DOHH2 (cell line): ENCODE measurements at regions not wholly inside any gene's neighbourhood (a gene's known extent, or its start where the extent isn't known, plus 50 kb on each side); places are given as distances from the start of the nearest gene placed in this dataset.

Experiments
- CTCF ChIP-seq: fragments of 200-600 bp; sonication (generic); IDR thresholded peaks from one replicate; pipeline ENCODE4 v1.5.1; 2014; ENCODE audit warnings: antibody characterized with exemption, mild to moderate bottlenecking, low read depth, low read length; ENCODE audit not compliant: poor library complexity, severe bottlenecking
- EZH2phosphoT487 ChIP-seq: fragments of 200-600 bp; sonication (generic); IDR thresholded peaks from 2 replicates; pipeline ENCODE4 v1.6.1; 2017; ENCODE audit warnings: borderline replicate concordance, mild to moderate bottlenecking, antibody characterized with exemption, low read length, moderate library complexity, mixed read lengths

GRCh38 chr6:77356821-77357220 lies 106.5 kb downstream of the HTR1B start:
- no peak for TF ChIP-seq CTCF
- no peak for TF ChIP-seq EZH2phosphoT487
